Neural cell (in vitro differentiated cells): ENCODE measurements at regions not wholly inside any gene's neighbourhood (a gene's known extent, or its start where the extent isn't known, plus 50 kb on each side); places are given as distances from the start of the nearest gene placed in this dataset.

Source experiments
- H2AFZ ChIP-seq: fragments of 200-600, 300-800 bp; sonication (generic), shearing (Covaris generic); 2 replicates; pipeline ENCODE4 v1.6.0; 2014; ENCODE audit warnings: low read depth, mild to moderate bottlenecking, antibody characterized with exemption, low read length, moderate library complexity
- H3F3A ChIP-seq: fragments of 200-600 bp; shearing (Covaris generic); 2 replicates; pipeline ENCODE4 v1.6.1; 2016; ENCODE audit warnings: mild to moderate bottlenecking, moderate library complexity, mixed read lengths, antibody characterized with exemption, low read length; ENCODE audit not compliant: insufficient read depth, poor library complexity, severe bottlenecking
- H3K27ac ChIP-seq: fragments of 200-600, 300-800 bp; sonication (generic), shearing (Covaris generic); 2 replicates; pipeline ENCODE4 v1.5.1; 2014; ENCODE audit warnings: mild to moderate bottlenecking, low read length, moderate library complexity
- H3K27me3 ChIP-seq: fragments of 300-800, 200-600 bp; sonication (generic), shearing (Covaris generic); 2 replicates; pipeline ENCODE4 v1.6.0; 2014; ENCODE audit warnings: mild to moderate bottlenecking, low read depth, low read length, moderate library complexity; ENCODE audit not compliant: insufficient read depth
- H3K36me3 ChIP-seq: fragments of 300-800, 200-600 bp; sonication (generic), shearing (Covaris generic); 2 replicates; pipeline ENCODE4 v1.5.1; 2014; ENCODE audit warnings: mild to moderate bottlenecking, antibody characterized with exemption, low read length, moderate library complexity; ENCODE audit not compliant: insufficient read depth
- H3K4me2 ChIP-seq: fragments of 300-800, 200-600 bp; sonication (generic), shearing (Covaris generic); 2 replicates; pipeline ENCODE4 v1.6.0; 2014; ENCODE audit warnings: mild to moderate bottlenecking, low read length
- H3K4me3 ChIP-seq: fragments of 300-800, 200-600 bp; sonication (generic), shearing (Covaris generic); 2 replicates; pipeline ENCODE4 v1.5.1; 2014; ENCODE audit warnings: mild to moderate bottlenecking, low read length, moderate library complexity
- H3K79me2 ChIP-seq: fragments of 200-600 bp; shearing (Covaris generic); replicated peaks from 2 replicates; pipeline ENCODE4 v1.6.0; 2014; ENCODE audit warnings: mild to moderate bottlenecking, low read length, moderate library complexity; ENCODE audit not compliant: insufficient read depth
- H3K9ac ChIP-seq: fragments of 300-800, 200-600 bp; sonication (generic), shearing (Covaris generic); 2 replicates; pipeline ENCODE4 v1.6.1; 2016; ENCODE audit warnings: mild to moderate bottlenecking, low read length, mixed read lengths
- H3K9me2 ChIP-seq: fragments of 200-600 bp; shearing (Covaris generic); 2 replicates; pipeline ENCODE4 v1.6.1; 2016; ENCODE audit warnings: mild to moderate bottlenecking, low read length, mixed read lengths; ENCODE audit not compliant: insufficient read depth
- H3K9me3 ChIP-seq: fragments of 200-600, 300-800 bp; sonication (generic), shearing (Covaris generic); 2 replicates; pipeline ENCODE4 v1.6.1; 2016; ENCODE audit warnings: mild to moderate bottlenecking, mixed run types, low read length, moderate library complexity, mixed read lengths
- H4K20me1 ChIP-seq: fragments of 200-600 bp; shearing (Covaris generic); 2 replicates; pipeline ENCODE4 v1.6.1; 2016; ENCODE audit warnings: mild to moderate bottlenecking, mixed run types; ENCODE audit not compliant: insufficient read depth
- CTCF ChIP-seq: fragments of 450-650 bp; IDR thresholded peaks from 2 replicates; pipeline ENCODE4 v1.5.1; 2014; ENCODE audit warnings: antibody characterized with exemption, mild to moderate bottlenecking, moderate library complexity; ENCODE audit not compliant: poor library complexity, severe bottlenecking
- EP300 ChIP-seq: fragments of 450-650 bp; conservative IDR thresholded peaks from 2 replicates; pipeline ENCODE4 v1.6.1; 2014; ENCODE audit warnings: antibody characterized with exemption, mild to moderate bottlenecking, moderate library complexity; ENCODE audit not compliant: poor library complexity, severe bottlenecking
- EZH2 ChIP-seq: fragments of 200-600, 300-800 bp; shearing (Covaris generic), sonication (generic); IDR thresholded peaks from 2 replicates; pipeline ENCODE4 v1.6.1; 2014; ENCODE audit warnings: antibody characterized with exemption, low read length, borderline replicate concordance, mild to moderate bottlenecking; ENCODE audit not compliant: insufficient read depth, poor library complexity, severe bottlenecking
- MXI1 ChIP-seq: fragments of 450-650 bp; conservative IDR thresholded peaks from 2 replicates; pipeline ENCODE4 v1.6.1; 2014; ENCODE audit warnings: antibody characterized with exemption, mild to moderate bottlenecking; ENCODE audit not compliant: poor library complexity, severe bottlenecking
- POLR2AphosphoS5 ChIP-seq: IDR thresholded peaks from 2 replicates; pipeline ENCODE4 v1.6.1; 2012
- RAD21 ChIP-seq: fragments of 450-650 bp; conservative IDR thresholded peaks from 2 replicates; pipeline ENCODE4 v1.6.1; 2014; ENCODE audit warnings: antibody characterized with exemption, mild to moderate bottlenecking, moderate library complexity
- REST ChIP-seq: IDR thresholded peaks from 2 replicates; pipeline ENCODE4 v1.6.1; 2012; ENCODE audit warnings: borderline replicate concordance
- SMC3 ChIP-seq: fragments of 450-650 bp; conservative IDR thresholded peaks from 2 replicates; pipeline ENCODE4 v1.6.1; 2014; ENCODE audit warnings: antibody characterized with exemption, mild to moderate bottlenecking, moderate library complexity; ENCODE audit not compliant: poor library complexity
- TAF1 ChIP-seq: IDR thresholded peaks from 2 replicates; pipeline ENCODE4 v1.6.1; 2012; ENCODE audit warnings: low read depth

- no peaks in the 10 kb centered on the region for H3K9me3 ChIP-seq
- H3K79me2 ChIP-seq: no peaks in the 10 kb centered on the region
- H3K27ac ChIP-seq: no peak overlapping the region
- H3K9me2 ChIP-seq: no peaks in the 10 kb centered on the region
- H3K4me3 ChIP-seq: no peak overlapping the region
- H3K9ac ChIP-seq: no peak overlapping the region
- no peaks in the 10 kb centered on the region for H3K27me3 ChIP-seq
- H4K20me1 ChIP-seq: no peaks in the 10 kb centered on the region
- no peak overlapping the region for H3K4me2 ChIP-seq
- no peaks in the 10 kb centered on the region for H3F3A ChIP-seq
- H2AFZ ChIP-seq: no peak overlapping the region
- TF ChIP-seq EZH2 (no peak), SMC3 (no peak)
- H3K36me3 ChIP-seq: no peaks in the 10 kb centered on the region
These were observed 178.3 kb upstream of the LRATD1 start for GRCh38 chr2:14454202-14454601.

GRCh38 chr2:14459786-14460325 lies 172.7 kb upstream of the LRATD1 start:
- H3F3A ChIP-seq: no peaks in the 10 kb centered on the region
- no peaks in the 10 kb centered on the region for H4K20me1 ChIP-seq
- no peaks in the 10 kb centered on the region for H3K79me2 ChIP-seq
- H3K9me3 ChIP-seq: no peaks in the 10 kb centered on the region
- no peak overlapping the region for H3K27ac ChIP-seq
- H2AFZ ChIP-seq: no peak overlapping the region
- H3K9me2 ChIP-seq: no peaks in the 10 kb centered on the region
- no peaks in the 10 kb centered on the region for H3K36me3 ChIP-seq
- no peaks in the 10 kb centered on the region for H3K27me3 ChIP-seq
- H3K4me2 ChIP-seq: no peak overlapping the region
- no peak overlapping the region for H3K4me3 ChIP-seq
- TF ChIP-seq TAF1 (no peak), POLR2AphosphoS5 (no peak), EZH2 (no peak), SMC3 (no peak), RAD21 (no peak), REST (no peak), EP300 (no peak), MXI1 (no peak), CTCF (no peak)
- H3K9ac ChIP-seq: no peak overlapping the region
